ENCODE measurements at regions not wholly inside any gene's neighbourhood (a gene's known extent, or its start where the extent isn't known, plus 50 kb on each side); places are given as distances from the start of the nearest gene placed in this dataset.

GRCh38 chr5:57600321-57600720 is 117.7 kb upstream of the ACTBL2 start:
- H3K4me3 ChIP-seq (ENCODE audit: low read depth in 1 of 3, low read length in 3 of 3) = no peak overlapping the region
- no peak for DNase-seq (ENCODE audit: low spot score)
- H3K27ac ChIP-seq (ENCODE audit: low read depth in 1 of 2, low read length in 2 of 2) = no peak overlapping the region
- H3K9ac ChIP-seq (ENCODE audit: low read depth in 1 of 2, low read length in 2 of 2) = no peak overlapping the region
- H3K4me1 ChIP-seq (ENCODE audit: control insufficient read depth in 4 of 4, insufficient read depth in 4 of 4, low read length in 3 of 4) = no peaks in the 10 kb centered on the region
- TF ChIP-seq RXRA (IDR thresholded peaks at IDR 0.05) = no peak
- no peak for TF ChIP-seq RAD21 (IDR thresholded peaks at IDR 0.05)
- no peak for TF ChIP-seq YY1 (IDR thresholded peaks at IDR 0.05)
- no peak for TF ChIP-seq HNF4A (conservative IDR thresholded peaks at IDR 0.05)
- no peak for TF ChIP-seq HNF4G (IDR thresholded peaks at IDR 0.05)
- 58% methylated on average over 1 of the region's 1 CpG for WGBS
- peaks cover 0 to 2% (median 0%) of the 10 kb centered on the region in 4 donors for H3K9me3 ChIP-seq (ENCODE audit: control insufficient read depth in 4 of 4, low read length in 3 of 4)
- H3K27me3 ChIP-seq (ENCODE audit: control insufficient read depth in 4 of 4, insufficient read depth in 4 of 4, low read length in 3 of 4) = no peaks in the 10 kb centered on the region
- no peaks in the 10 kb centered on the region for H3K36me3 ChIP-seq (ENCODE audit: control insufficient read depth in 4 of 4, insufficient read depth in 3 of 4, low read depth in 1 of 4, low read length in 3 of 4)

GRCh38 chr5:57598756-57599155 is 116.1 kb upstream of the ACTBL2 start:
- no peak for DNase-seq (ENCODE audit: low spot score)
- Histone ChIP-seq H3K9me3 (ENCODE audit: control insufficient read depth in 4 of 4, low read length in 3 of 4) (peaks cover 0 to 2% (median 0%) of the 10 kb centered on the region in 4 donors), H3K27me3 (ENCODE audit: control insufficient read depth in 4 of 4, insufficient read depth in 4 of 4, low read length in 3 of 4) (peaks cover 0 to under 1% (median 0%) of the 10 kb centered on the region in 4 donors), H3K9ac (ENCODE audit: low read depth in 1 of 2, low read length in 2 of 2) (no peak overlapping the region), H3K36me3 (ENCODE audit: control insufficient read depth in 4 of 4, insufficient read depth in 3 of 4, low read depth in 1 of 4, low read length in 3 of 4) (no peaks in the 10 kb centered on the region), H3K27ac (ENCODE audit: low read depth in 1 of 2, low read length in 2 of 2) (no peak overlapping the region), H3K4me1 (ENCODE audit: control insufficient read depth in 4 of 4, insufficient read depth in 4 of 4, low read length in 3 of 4) (no peaks in the 10 kb centered on the region), H3K4me3 (ENCODE audit: low read depth in 1 of 3, low read length in 3 of 3) (no peak overlapping the region)
- TF ChIP-seq CTCF (IDR thresholded peaks at IDR 0.05; ENCODE audit: low read depth, low read length, missing input control) = no peak
- no peak for TF ChIP-seq TAF1 (conservative IDR thresholded peaks at IDR 0.05)
- TF ChIP-seq RXRA (IDR thresholded peaks at IDR 0.05) = no peak
- TF ChIP-seq ATF3 (IDR thresholded peaks at IDR 0.05) = no peak
- no peak for TF ChIP-seq RAD21 (IDR thresholded peaks at IDR 0.05)
- TF ChIP-seq SP1 (IDR thresholded peaks at IDR 0.05) = no peak
- no peak for TF ChIP-seq HNF4A (conservative IDR thresholded peaks at IDR 0.05)
- TF ChIP-seq REST (IDR thresholded peaks at IDR 0.05) = no peak
- TF ChIP-seq ZBTB33 (IDR thresholded peaks at IDR 0.05) = no peak
- TF ChIP-seq JUND (IDR thresholded peaks at IDR 0.05) = no peak
- no peak for TF ChIP-seq HNF4G (IDR thresholded peaks at IDR 0.05)
- no peak for TF ChIP-seq NR2F2 (IDR thresholded peaks at IDR 0.05)
- TF ChIP-seq FOXA1 (IDR thresholded peaks at IDR 0.05) = no peak
- no peak for TF ChIP-seq MAX (IDR thresholded peaks at IDR 0.05)
- TF ChIP-seq YY1 (IDR thresholded peaks at IDR 0.05) = no peak
- 64% methylated on average over 3 of the region's 3 CpGs for WGBS

All from liver (tissue), 8 donors.